ENCODE measurements at regions not wholly inside any gene's neighbourhood (a gene's known extent, or its start where the extent isn't known, plus 50 kb on each side); places are given as distances from the start of the nearest gene placed in this dataset.
"Not testable (repeated sequence)": the region's sequence is repeated elsewhere in the genome, so short reads cannot be mapped to it uniquely, and the experiment has no call there.

- no peak for DNase-seq (ENCODE audit: low spot score)
- TF ChIP-seq, protein P1, sequence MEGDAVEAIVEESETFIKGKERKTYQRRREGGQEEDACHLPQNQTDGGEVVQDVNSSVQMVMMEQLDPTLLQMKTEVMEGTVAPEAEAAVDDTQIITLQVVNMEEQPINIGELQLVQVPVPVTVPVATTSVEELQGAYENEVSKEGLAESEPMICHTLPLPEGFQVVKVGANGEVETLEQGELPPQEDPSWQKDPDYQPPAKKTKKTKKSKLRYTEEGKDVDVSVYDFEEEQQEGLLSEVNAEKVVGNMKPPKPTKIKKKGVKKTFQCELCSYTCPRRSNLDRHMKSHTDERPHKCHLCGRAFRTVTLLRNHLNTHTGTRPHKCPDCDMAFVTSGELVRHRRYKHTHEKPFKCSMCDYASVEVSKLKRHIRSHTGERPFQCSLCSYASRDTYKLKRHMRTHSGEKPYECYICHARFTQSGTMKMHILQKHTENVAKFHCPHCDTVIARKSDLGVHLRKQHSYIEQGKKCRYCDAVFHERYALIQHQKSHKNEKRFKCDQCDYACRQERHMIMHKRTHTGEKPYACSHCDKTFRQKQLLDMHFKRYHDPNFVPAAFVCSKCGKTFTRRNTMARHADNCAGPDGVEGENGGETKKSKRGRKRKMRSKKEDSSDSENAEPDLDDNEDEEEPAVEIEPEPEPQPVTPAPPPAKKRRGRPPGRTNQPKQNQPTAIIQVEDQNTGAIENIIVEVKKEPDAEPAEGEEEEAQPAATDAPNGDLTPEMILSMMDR (IDR thresholded peaks at IDR 0.05; ENCODE audit: borderline replicate concordance, control extremely low read depth, extremely low read depth, insufficient read depth, missing control alignments), result no peak
- in situ Hi-C loops (cut with MboI; ENCODE audit: low sequenced_read_pairs, unreplicated experiment), result no loop called here
These were observed 119.1 kb downstream of the KCNJ12 start for GRCh38 chr17:21495281-21495680.

DNA sequence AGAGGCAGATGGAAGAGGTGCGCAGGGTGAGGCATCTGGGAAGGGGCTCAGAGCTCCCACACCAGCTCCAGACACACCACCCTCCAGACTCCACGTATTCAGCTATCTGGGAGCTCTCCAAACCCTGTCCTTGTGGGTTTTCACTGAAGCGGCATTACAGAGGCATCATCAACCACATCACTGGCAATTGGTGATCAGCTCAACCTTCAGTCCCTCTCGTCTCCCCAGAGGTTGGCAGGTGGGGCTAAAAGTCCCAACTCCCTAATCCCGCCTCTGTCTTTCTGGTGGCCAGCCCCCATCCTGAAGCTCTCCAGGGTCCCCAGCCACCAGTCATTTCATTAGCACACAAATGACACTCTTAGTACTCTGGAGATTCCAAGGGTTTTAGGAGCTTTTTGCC lies 123.9 kb downstream of the KCNJ12 start:
- DNase-seq (ENCODE audit: low spot score), result no peak
- TF ChIP-seq, protein P1 (IDR thresholded peaks at IDR 0.05; ENCODE audit: borderline replicate concordance, control extremely low read depth, extremely low read depth, insufficient read depth, missing control alignments), result no peak
- in situ Hi-C loops (cut with MboI; ENCODE audit: low sequenced_read_pairs, unreplicated experiment), result loop anchor here (10.0 to 25.0 kb wide), 3 partner anchors 55 to 388 kb away; partner anchors contain the start of gene MAP2K3

GRCh38 chr17:21501927-21502700 lies 126.0 kb downstream of the KCNJ12 start:
- in situ Hi-C loops (cut with MboI; ENCODE audit: low sequenced_read_pairs, unreplicated experiment), result loop anchor here (10.0 to 25.0 kb wide), 3 partner anchors 57 to 390 kb away; partner anchors contain the start of gene MAP2K3
- not testable (repeated sequence) for DNase-seq (ENCODE audit: low spot score)

DNA sequence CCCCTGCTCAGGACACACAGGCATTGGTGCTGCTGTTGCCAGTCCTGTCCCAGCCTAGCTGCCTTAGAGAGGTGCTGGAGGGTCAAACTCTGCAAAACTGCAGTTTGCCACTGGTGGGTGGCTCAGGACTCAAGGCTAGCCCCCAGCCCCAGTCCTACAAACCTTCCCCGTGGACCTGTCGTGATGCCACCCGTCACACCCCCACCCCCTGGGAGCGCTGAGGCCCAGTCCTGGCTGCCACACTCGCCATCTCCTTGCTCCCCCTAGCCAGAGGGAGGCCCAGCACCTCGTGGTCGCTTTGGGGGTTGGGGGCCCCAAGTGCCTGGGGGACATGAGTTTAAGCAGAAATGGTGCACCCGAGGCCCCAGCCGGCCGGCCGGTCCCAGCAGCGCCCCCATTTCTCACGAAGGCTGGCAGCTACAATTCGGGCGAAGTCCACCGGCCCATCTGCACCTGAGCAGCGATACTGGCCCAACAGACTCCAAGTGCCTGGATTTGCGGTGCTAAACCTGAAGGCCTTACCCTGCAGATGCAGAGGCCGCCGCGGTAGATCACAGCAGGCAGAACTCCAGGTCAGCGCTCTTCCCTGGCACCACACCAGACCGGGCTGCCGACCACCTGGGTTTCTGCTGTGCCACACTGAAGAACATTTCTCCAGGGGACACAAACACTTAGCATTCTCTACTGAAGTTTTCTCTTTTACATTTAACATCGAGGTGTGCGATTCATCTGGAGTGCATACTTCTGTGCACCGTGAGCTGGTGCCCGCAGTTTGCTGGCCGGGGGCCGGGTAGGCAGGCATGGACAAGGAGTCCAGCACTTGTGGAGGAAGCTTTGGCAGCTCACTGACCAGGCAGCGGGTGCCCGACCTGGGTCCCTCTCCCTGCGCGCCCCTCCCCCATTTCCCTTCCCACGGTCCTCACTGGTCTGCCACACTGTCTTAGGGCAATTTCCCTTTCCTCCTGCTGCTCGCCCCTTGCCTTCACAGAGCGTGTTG lies 130.0 kb downstream of the KCNJ12 start:
- in situ Hi-C loops (cut with MboI; ENCODE audit: low sequenced_read_pairs, unreplicated experiment), result loop anchor here (10.0 to 25.0 kb wide), 3 partner anchors 61 to 394 kb away; partner anchors contain the start of gene MAP2K3
- TF ChIP-seq, protein P1 (IDR thresholded peaks at IDR 0.05; ENCODE audit: borderline replicate concordance, control extremely low read depth, extremely low read depth, insufficient read depth, missing control alignments), result no peak
- DNase-seq (ENCODE audit: low spot score), result no peak

DNA sequence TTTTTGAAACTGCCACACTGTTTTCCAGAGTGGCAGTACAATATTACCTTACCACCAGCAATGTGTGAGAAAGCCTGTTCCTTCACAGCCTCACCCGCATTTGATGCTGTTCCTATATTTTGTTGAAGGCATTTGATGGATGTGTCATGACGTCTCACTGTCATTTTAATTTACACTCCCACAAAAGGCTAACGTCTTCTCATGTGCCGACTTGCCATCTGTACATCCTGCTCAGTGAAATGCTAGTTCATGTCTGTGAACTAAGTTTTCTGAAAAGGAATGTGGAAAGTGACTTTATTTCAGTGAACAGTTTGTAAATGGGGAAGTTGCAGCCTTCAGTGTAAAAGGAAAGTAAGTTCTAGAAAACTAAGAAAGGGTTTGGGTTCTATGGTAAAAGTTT lies 131.6 kb downstream of the KCNJ12 start:
- in situ Hi-C loops (cut with MboI; ENCODE audit: low sequenced_read_pairs, unreplicated experiment), result loop anchor here (10.0 to 25.0 kb wide), 3 partner anchors 63 to 396 kb away; partner anchors contain the start of gene MAP2K3
- DNase-seq (ENCODE audit: low spot score), result not testable (repeated sequence)

DNA sequence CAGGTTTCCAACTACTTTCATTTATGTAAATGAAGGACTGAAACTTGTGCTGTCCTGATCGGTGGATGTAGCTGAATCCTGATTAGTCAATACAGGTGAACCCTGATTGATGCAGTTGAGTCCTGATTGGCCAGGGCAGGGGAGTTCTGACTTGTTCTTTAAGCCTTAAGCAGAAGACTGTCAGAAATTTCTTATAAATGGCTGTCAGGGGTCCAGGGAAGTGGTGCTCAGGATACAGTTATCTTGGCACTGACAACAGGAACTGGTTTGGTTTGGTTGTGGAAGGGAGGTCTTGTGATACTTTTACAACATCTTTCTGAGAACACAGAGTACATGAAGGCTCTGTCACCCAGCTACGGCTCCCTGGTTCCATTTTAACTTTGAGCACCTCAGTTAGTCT lies 132.1 kb downstream of the KCNJ12 start:
- in situ Hi-C loops (cut with MboI; ENCODE audit: low sequenced_read_pairs, unreplicated experiment), result loop anchor here (10.0 to 25.0 kb wide), 3 partner anchors 63 to 396 kb away; partner anchors contain the start of gene MAP2K3
- DNase-seq (ENCODE audit: low spot score), result no peak
- TF ChIP-seq, protein P1 (IDR thresholded peaks at IDR 0.05; ENCODE audit: borderline replicate concordance, control extremely low read depth, extremely low read depth, insufficient read depth, missing control alignments), result no peak

DNA sequence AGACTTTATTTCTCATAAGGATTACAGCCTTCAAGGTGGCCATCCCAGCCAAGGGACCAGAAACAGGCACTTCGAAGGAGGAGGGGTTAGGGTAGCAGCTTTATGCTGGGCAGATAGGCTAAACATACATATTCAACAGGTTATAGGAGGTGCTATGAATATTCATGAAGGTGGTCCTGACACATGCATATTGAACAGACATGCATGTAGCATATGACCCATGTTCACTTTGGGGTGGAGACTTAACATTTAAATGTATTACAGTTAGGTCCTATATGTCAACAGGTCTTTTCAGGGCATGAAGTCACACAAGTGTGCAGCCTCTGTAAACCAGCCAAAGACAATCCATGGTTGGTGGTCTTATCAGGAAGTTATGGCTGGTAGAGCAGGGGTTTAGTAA lies 133.2 kb downstream of the KCNJ12 start:
- DNase-seq (ENCODE audit: low spot score), result not testable (repeated sequence)
- in situ Hi-C loops (cut with MboI; ENCODE audit: low sequenced_read_pairs, unreplicated experiment), result loop anchor here (10.0 to 25.0 kb wide), 3 partner anchors 65 to 397 kb away; partner anchors contain the start of gene MAP2K3
